ENCODE measurements at regions not wholly inside any gene's neighbourhood (a gene's known extent, or its start where the extent isn't known, plus 50 kb on each side); places are given as distances from the start of the nearest gene placed in this dataset.

GRCh38 chr10:52950578-52950977, 178.0 kb upstream of the MBL2 start:
- TF ChIP-seq ZFX (IDR thresholded peaks at IDR 0.05) = no peak
- TF ChIP-seq SIN3A (IDR thresholded peaks at IDR 0.05; ENCODE audit: low read depth) = no peak
